ENCODE measurements at regions not wholly inside any gene's neighbourhood (a gene's known extent, or its start where the extent isn't known, plus 50 kb on each side); places are given as distances from the start of the nearest gene placed in this dataset.

DNA sequence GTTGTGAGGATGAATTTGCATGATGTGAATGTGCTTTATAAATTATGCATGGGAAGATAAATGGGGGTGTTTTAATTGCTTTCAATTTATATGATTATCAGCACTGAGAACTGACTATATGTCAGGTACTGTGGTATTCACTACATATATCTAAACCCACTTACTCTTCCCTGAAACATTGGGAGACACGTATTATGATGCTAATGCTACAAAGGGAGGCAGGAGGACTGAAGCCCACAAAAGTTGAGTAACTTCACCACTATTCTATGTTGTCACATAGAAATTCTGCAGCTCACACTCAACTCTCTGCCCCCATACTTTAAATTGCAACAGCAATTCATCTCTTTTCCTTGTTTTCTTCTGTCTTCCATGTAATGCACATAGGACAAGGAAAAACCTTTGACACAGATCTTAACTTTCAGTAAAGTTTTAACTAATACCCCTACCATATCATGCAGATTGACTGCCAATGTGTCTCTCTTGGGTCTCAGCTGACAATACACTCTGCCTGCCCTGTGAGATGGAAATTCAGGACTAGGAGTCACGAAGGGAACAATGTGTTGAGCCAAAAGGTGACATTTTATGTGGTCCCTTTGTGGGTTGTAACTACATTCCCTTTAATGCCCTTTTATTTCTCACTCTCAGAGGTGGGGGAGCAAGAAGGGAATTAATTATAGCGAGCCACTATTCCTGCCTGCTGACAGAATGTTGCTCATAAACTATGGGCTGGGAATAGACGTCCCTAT, 691.0 kb upstream of the SORCS1 start:
- DNase-seq (ENCODE audit: extremely low read depth, low read depth): no peak
- TF ChIP-seq, protein P1, sequence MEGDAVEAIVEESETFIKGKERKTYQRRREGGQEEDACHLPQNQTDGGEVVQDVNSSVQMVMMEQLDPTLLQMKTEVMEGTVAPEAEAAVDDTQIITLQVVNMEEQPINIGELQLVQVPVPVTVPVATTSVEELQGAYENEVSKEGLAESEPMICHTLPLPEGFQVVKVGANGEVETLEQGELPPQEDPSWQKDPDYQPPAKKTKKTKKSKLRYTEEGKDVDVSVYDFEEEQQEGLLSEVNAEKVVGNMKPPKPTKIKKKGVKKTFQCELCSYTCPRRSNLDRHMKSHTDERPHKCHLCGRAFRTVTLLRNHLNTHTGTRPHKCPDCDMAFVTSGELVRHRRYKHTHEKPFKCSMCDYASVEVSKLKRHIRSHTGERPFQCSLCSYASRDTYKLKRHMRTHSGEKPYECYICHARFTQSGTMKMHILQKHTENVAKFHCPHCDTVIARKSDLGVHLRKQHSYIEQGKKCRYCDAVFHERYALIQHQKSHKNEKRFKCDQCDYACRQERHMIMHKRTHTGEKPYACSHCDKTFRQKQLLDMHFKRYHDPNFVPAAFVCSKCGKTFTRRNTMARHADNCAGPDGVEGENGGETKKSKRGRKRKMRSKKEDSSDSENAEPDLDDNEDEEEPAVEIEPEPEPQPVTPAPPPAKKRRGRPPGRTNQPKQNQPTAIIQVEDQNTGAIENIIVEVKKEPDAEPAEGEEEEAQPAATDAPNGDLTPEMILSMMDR (IDR thresholded peaks at IDR 0.05; ENCODE audit: low read depth, low read length, missing control alignments): no peak
- no peak overlapping the region for H3K4me3 ChIP-seq (replicated peaks; ENCODE audit: low read depth, low read length)

DNA sequence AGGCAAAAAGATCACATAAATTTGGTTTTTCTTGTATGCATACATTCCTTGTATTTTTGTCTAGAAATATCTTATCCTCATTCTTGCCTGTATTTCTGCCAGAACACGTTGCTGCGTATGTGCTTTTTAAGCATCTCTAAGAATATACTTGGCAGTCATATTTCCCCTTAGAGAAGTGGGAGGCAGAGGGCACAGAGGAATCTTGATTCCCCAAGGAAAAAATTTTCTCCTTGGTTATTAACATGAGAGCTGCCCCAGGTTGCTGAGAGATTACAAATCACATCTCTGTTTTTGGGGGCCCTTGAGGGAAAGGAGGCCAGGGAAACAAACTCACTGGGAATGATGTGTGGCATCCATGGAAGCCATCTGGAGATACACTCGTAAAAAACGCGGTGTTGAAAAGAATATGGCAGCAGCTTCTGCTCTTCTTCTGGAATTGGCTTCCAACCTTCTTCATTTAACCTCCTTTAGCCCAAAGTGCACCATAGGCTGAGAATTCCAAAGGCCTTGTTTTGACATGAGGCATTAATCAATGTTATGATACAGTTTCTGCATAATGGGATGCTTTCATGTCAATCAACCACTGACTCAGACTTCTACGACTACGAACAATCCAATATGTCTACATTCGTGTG, 684.3 kb upstream of the SORCS1 start:
- TF ChIP-seq, protein P1 (IDR thresholded peaks at IDR 0.05; ENCODE audit: low read depth, low read length, missing control alignments): no peak
- no peak for DNase-seq (ENCODE audit: extremely low read depth, low read depth)
- no peak overlapping the region for H3K4me3 ChIP-seq (replicated peaks; ENCODE audit: low read depth, low read length)

DNA sequence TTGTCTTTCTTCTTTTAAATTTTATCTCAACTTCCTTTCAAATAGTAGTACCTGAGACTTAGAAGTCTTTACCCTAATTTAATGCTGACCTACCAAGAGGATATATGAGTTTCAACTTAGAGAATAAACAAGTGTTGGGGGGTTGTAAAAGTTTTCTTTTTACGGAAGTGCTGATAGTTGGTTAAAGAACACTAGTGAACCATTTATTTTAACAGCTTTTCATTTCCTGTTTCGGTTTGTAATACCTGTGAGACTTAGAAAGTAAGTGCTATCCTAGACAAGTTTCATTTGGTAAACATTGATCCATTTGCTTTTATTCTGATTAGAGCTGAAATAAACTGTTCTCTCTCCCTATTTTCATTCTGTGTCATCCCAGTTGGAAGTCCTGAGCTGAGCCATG, 683.1 kb upstream of the SORCS1 start:
- TF ChIP-seq, protein P1 (IDR thresholded peaks at IDR 0.05; ENCODE audit: low read depth, low read length, missing control alignments): no peak
- no peak overlapping the region for H3K4me3 ChIP-seq (replicated peaks; ENCODE audit: low read depth, low read length)
- no peak for DNase-seq (ENCODE audit: extremely low read depth, low read depth)

DNA sequence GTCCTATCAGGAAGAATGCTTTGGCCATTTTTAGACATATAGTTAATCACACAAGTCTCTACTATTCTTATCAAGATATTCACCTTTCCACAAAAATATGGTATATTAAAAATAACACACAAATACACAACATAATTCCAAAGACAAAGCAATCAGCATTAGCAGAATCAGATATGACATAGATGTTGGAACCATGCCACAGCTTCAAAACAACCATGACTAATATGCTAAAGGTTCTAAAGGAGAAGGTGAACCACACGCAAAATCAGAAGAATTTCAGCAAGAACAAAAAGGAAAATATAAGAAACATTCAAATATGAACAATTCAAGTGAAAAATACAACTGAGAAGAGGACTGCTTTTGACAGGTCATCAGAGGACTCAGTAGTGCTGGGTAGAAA, 670.2 kb upstream of the SORCS1 start:
- no peak for DNase-seq (ENCODE audit: extremely low read depth, low read depth)
- TF ChIP-seq, protein P1 (IDR thresholded peaks at IDR 0.05; ENCODE audit: low read depth, low read length, missing control alignments): no peak
- no peak overlapping the region for H3K4me3 ChIP-seq (replicated peaks; ENCODE audit: low read depth, low read length)

DNA sequence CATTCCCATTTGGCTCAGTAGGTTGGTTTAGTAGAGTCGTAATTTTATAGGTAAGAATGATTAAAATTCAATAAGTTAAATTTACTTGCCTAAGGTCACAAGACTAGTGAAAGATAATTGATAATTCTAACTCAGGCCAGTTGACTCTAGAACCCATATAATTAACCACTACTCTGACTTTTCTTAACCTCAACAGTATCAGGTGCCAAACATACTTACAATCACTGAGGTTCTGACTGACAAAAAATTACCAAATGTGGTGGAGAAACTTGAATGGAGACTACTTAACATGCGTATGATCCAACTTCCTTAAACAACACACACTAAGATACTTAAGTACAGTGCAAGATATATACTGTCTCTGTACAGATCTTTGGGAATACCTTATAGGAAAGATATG, 667.3 kb upstream of the SORCS1 start:
- DNase-seq (ENCODE audit: extremely low read depth, low read depth): no peak
- TF ChIP-seq, protein P1 (IDR thresholded peaks at IDR 0.05; ENCODE audit: low read depth, low read length, missing control alignments): no peak
- H3K4me3 ChIP-seq (replicated peaks; ENCODE audit: low read depth, low read length): no peak overlapping the region

DNA sequence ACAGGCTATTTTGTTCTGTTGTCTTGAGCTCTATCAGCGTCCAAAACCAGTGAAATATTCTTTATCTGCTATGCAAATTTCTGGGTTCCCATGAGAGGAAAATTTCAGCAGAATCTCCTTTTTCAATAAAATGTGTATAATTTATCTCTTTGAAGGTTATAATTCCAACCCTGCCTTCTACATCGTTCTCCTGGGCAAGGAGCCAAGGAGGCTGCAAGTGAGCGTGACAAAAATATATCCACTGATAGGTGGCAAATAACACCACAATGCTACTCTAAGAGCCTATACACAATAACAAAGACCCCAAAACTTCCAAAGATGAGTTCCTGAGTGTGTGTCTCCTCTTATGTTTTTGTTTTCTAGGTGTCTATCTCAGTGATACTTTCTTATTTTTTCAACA, 664.7 kb upstream of the SORCS1 start:
- TF ChIP-seq, protein P1 (IDR thresholded peaks at IDR 0.05; ENCODE audit: low read depth, low read length, missing control alignments): no peak
- DNase-seq (ENCODE audit: extremely low read depth, low read depth): no peak
- no peak overlapping the region for H3K4me3 ChIP-seq (replicated peaks; ENCODE audit: low read depth, low read length)
